ENCODE measurements at regions not wholly inside any gene's neighbourhood (a gene's known extent, or its start where the extent isn't known, plus 50 kb on each side); places are given as distances from the start of the nearest gene placed in this dataset.

GRCh38 chr2:8096484-8096883 lies 585.4 kb upstream of the ID2 start:
- H3K9me3 ChIP-seq: no peaks in the 10 kb centered on the region
- 73 to 85% methylated on average over 1 of the region's 1 CpG for WGBS, 2 donors
- H3K27me3 ChIP-seq: no peaks in the 10 kb centered on the region
- intact Hi-C loops (cut with DNase I): no loop called here
- no peak for DNase-seq
- no peaks in the 10 kb centered on the region for H3K36me3 ChIP-seq
- no peaks in the 10 kb centered on the region for H3K4me1 ChIP-seq
- no peak overlapping the region for H3K27ac ChIP-seq
- TF ChIP-seq POLR2A (IDR thresholded peaks at IDR 0.05): no peak
- TF ChIP-seq, protein P1, sequence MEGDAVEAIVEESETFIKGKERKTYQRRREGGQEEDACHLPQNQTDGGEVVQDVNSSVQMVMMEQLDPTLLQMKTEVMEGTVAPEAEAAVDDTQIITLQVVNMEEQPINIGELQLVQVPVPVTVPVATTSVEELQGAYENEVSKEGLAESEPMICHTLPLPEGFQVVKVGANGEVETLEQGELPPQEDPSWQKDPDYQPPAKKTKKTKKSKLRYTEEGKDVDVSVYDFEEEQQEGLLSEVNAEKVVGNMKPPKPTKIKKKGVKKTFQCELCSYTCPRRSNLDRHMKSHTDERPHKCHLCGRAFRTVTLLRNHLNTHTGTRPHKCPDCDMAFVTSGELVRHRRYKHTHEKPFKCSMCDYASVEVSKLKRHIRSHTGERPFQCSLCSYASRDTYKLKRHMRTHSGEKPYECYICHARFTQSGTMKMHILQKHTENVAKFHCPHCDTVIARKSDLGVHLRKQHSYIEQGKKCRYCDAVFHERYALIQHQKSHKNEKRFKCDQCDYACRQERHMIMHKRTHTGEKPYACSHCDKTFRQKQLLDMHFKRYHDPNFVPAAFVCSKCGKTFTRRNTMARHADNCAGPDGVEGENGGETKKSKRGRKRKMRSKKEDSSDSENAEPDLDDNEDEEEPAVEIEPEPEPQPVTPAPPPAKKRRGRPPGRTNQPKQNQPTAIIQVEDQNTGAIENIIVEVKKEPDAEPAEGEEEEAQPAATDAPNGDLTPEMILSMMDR (IDR thresholded peaks at IDR 0.05): no peak
- H3K4me3 ChIP-seq: no peak overlapping the region

DNA sequence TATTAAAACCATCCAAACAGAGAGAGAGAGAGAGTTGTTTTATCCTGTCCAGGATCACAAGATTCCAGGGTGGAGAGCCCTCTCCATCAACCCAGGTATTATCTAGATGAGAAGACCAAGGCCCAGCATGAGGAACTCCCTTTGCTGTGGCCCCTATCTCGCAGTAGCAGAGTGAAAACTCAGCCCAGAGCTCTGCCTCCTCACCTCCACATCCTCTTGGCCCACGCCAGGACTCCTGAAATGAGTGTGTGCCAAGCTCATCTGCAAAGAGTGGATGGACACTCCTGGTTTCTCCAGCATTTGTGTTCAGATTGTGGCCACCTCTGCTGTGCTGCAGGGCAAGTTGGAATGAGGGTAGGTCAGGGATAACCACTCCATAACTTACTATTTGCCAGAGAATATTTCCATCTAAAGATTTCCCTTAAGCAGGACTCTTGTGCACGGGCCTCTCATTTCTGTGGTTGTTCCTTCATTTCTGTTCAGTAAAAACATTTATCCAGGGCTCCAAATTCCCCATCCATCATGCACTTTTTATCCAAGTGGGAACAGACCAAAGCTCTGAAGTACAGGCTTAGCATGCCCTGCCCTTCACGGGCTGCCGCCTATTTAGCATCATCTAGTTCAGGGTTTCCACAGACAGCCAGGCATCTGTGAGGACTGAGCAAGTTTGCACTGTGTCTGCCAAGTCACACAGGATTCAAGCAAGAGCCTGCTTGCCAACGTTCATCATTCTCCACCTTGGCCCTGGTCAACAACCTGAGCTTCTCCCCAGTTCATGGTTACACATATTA lies 583.2 kb upstream of the ID2 start:
- H3K36me3 ChIP-seq: no peaks in the 10 kb centered on the region
- no peaks in the 10 kb centered on the region for H3K9me3 ChIP-seq
- H3K4me3 ChIP-seq: no peak overlapping the region
- no peak for DNase-seq
- H3K4me1 ChIP-seq: no peaks in the 10 kb centered on the region
- intact Hi-C loops (cut with DNase I): no loop called here
- no peak overlapping the region for H3K27ac ChIP-seq
- no peaks in the 10 kb centered on the region for H3K27me3 ChIP-seq
- WGBS, 2 donors: 72 to 73% methylated on average over 6 of the region's 6 CpGs
- TF ChIP-seq POLR2A (IDR thresholded peaks at IDR 0.05): no peak
- TF ChIP-seq, protein P1 (IDR thresholded peaks at IDR 0.05): no peak

DNA sequence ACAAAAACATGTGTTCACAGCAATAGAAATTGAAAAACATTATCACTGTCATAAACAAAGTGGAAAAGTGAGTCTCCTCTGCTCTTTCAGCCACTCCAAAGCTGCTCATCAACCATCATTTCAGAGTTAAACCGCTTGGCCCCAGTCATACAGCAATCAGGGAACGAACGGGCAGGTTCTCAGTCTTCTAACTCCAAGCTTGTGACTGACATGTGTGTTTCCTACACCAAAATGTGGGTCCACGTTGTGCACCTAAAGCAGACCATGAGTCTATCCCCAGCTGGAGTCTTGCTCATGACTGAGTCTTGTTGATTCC lies 582.6 kb upstream of the ID2 start:
- DNase-seq: no peak
- H3K4me1 ChIP-seq: no peaks in the 10 kb centered on the region
- H3K36me3 ChIP-seq: no peaks in the 10 kb centered on the region
- TF ChIP-seq POLR2A (IDR thresholded peaks at IDR 0.05): no peak
- TF ChIP-seq, protein P1 (IDR thresholded peaks at IDR 0.05): no peak
- H3K27ac ChIP-seq: no peak overlapping the region
- intact Hi-C loops (cut with DNase I): no loop called here
- no peaks in the 10 kb centered on the region for H3K27me3 ChIP-seq
- H3K9me3 ChIP-seq: no peaks in the 10 kb centered on the region
- no peak overlapping the region for H3K4me3 ChIP-seq
- WGBS, 2 donors: 85 to 92% methylated on average over 4 of the region's 4 CpGs

GRCh38 chr2:8101614-8102277 lies 580.1 kb upstream of the ID2 start:
- intact Hi-C loops (cut with DNase I): no loop called here

GRCh38 chr2:8102470-8102869 lies 579.4 kb upstream of the ID2 start:
- Histone ChIP-seq H3K27ac (no peak overlapping the region), H3K4me3 (no peak overlapping the region), H3K9me3 (no peaks in the 10 kb centered on the region), H3K27me3 (no peaks in the 10 kb centered on the region), H3K36me3 (no peaks in the 10 kb centered on the region), H3K4me1 (no peaks in the 10 kb centered on the region)
- DNase-seq: no peak
- WGBS, 2 donors: 92 to 98% methylated on average over 4 of the region's 4 CpGs
- no peak for TF ChIP-seq POLR2A (IDR thresholded peaks at IDR 0.05)
- TF ChIP-seq, protein P1 (IDR thresholded peaks at IDR 0.05): no peak
- intact Hi-C loops (cut with DNase I): no loop called here

More at GRCh38 chr2:8101614-8102277, 580.1 kb upstream of the ID2 start:
- Histone ChIP-seq H3K4me3 (no peak overlapping the region), H3K9me3 (no peaks in the 10 kb centered on the region), H3K27ac (no peak overlapping the region), H3K36me3 (no peaks in the 10 kb centered on the region), H3K27me3 (no peaks in the 10 kb centered on the region), H3K4me1 (no peaks in the 10 kb centered on the region)
- WGBS, 2 donors: 87 to 100% methylated on average over 2 of the region's 2 CpGs
- TF ChIP-seq POLR2A (IDR thresholded peaks at IDR 0.05): no peak
- TF ChIP-seq, protein P1 (IDR thresholded peaks at IDR 0.05): no peak
- DNase-seq: no peak
